Naive B cell (primary cell): ENCODE measurements at regions not wholly inside any gene's neighbourhood (a gene's known extent, or its start where the extent isn't known, plus 50 kb on each side); places are given as distances from the start of the nearest gene placed in this dataset.

ENCODE experiments used
- ATAC-seq, 2 donors: fragments of 150-1000 bp; cut with Tn5 transposase; 2 replicates each; pipeline ENCODE4 v1.10.0; 2021; ENCODE audit warnings: low read depth in 2 of 2, mild to moderate bottlenecking in 2 of 2, moderate library complexity in 2 of 2
- DNase-seq: peaks from one replicate; pipeline ENCODE4 v3.0.0; 2022
- H3K27ac Mint-ChIP-seq, 6 donors: one replicate each; pipeline ENCODE4 v1.8.0; 2020 to 2022; ENCODE audit warnings: mild to moderate bottlenecking in 6 of 6, mixed read lengths in 6 of 6, moderate library complexity in 5 of 6, inconsistent platforms in 2 of 6
- H3K27me3 Mint-ChIP-seq, 3 donors: one replicate each; pipeline ENCODE4 v1.8.0; 2021 to 2022; ENCODE audit warnings: mixed read lengths in 3 of 3, mild to moderate bottlenecking in 1 of 3
- H3K36me3 Mint-ChIP-seq, 2 donors: one replicate each; pipeline ENCODE4 v1.8.0; 2020 to 2022; ENCODE audit warnings: mixed read lengths in 2 of 2, inconsistent platforms in 1 of 2, mild to moderate bottlenecking in 1 of 2
- H3K4me1 Mint-ChIP-seq, 3 donors: one replicate each; pipeline ENCODE4 v1.8.0; 2020 to 2022; ENCODE audit warnings: mixed read lengths in 3 of 3, inconsistent platforms in 1 of 3, mild to moderate bottlenecking in 1 of 3, moderate library complexity in 1 of 3
- H3K4me3 Mint-ChIP-seq, 8 donors: one replicate each; pipeline ENCODE4 v1.8.0; 2020 to 2022; ENCODE audit warnings: mild to moderate bottlenecking in 8 of 8, mixed read lengths in 8 of 8, moderate library complexity in 8 of 8, inconsistent platforms in 2 of 8
- H3K9me3 Mint-ChIP-seq, 7 donors: one replicate each; pipeline ENCODE4 v1.8.0; 2020 to 2022; ENCODE audit warnings: mixed read lengths in 7 of 7, mild to moderate bottlenecking in 5 of 7, inconsistent platforms in 2 of 7, moderate library complexity in 1 of 7

GRCh38 chr1:59146651-59147358 lies 150.1 kb upstream of the FGGY start:
- H3K9me3 Mint-ChIP-seq, result no peaks in the 10 kb centered on the region
- H3K36me3 Mint-ChIP-seq, result no peaks in the 10 kb centered on the region
- DNase-seq, result peak; percentile 51
- H3K27me3 Mint-ChIP-seq, result no peaks in the 10 kb centered on the region
- H3K27ac Mint-ChIP-seq, result peak overlapping the region; percentile 88 to 97 (median 93)
- H3K4me3 Mint-ChIP-seq, result peak overlapping the region; percentile 84 to 97 (median 93)
- peaks cover 20 to 31% (median 24%) of the 10 kb centered on the region in 3 donors for H3K4me1 Mint-ChIP-seq
- ATAC-seq, result peak; percentile 85 to 86

GRCh38 chr1:59149435-59149834 lies 147.5 kb upstream of the FGGY start:
- H3K9me3 Mint-ChIP-seq, result no peaks in the 10 kb centered on the region
- no peaks in the 10 kb centered on the region for H3K27me3 Mint-ChIP-seq
- H3K4me1 Mint-ChIP-seq, result peaks cover 17 to 18% (median 18%) of the 10 kb centered on the region in 3 donors
- H3K36me3 Mint-ChIP-seq, result no peaks in the 10 kb centered on the region
- no peak overlapping the region for H3K4me3 Mint-ChIP-seq
- peak overlapping the region in 1 of 6 donors; percentile 56 for H3K27ac Mint-ChIP-seq
- DNase-seq (no peak), ATAC-seq (no peak)

GRCh38 chr1:59150577-59151386 lies 146.1 kb upstream of the FGGY start:
- Mint-ChIP-seq H3K27me3 (no peaks in the 10 kb centered on the region), H3K4me3 (no peak overlapping the region), H3K36me3 (no peaks in the 10 kb centered on the region), H3K4me1 (peaks cover 17 to 18% (median 18%) of the 10 kb centered on the region in 3 donors), H3K27ac (peak overlapping the region in 3 of 6 donors; percentile 13 to 65 (median 32)), H3K9me3 (no peaks in the 10 kb centered on the region)
- ATAC-seq (no peak), DNase-seq (no peak)

- Mint-ChIP-seq H3K4me1 (peaks cover 15% of the 10 kb centered on the region in 3 donors), H3K4me3 (no peak overlapping the region), H3K27ac (no peak overlapping the region), H3K27me3 (no peaks in the 10 kb centered on the region), H3K36me3 (no peaks in the 10 kb centered on the region), H3K9me3 (peaks cover 0 to 2% (median 0%) of the 10 kb centered on the region in 7 donors)
- no peak for ATAC-seq
- DNase-seq, result no peak
These were observed 145.5 kb upstream of the FGGY start for GRCh38 chr1:59151387-59151761.

GRCh38 chr1:59151860-59152259 lies 145.0 kb upstream of the FGGY start:
- no peaks in the 10 kb centered on the region for H3K27me3 Mint-ChIP-seq
- no peak overlapping the region for H3K4me3 Mint-ChIP-seq
- peaks cover 0 to 4% (median 0%) of the 10 kb centered on the region in 7 donors for H3K9me3 Mint-ChIP-seq
- no peak for ATAC-seq
- H3K4me1 Mint-ChIP-seq, result peaks cover 10 to 12% (median 11%) of the 10 kb centered on the region in 3 donors
- no peak for DNase-seq
- no peak overlapping the region for H3K27ac Mint-ChIP-seq
- H3K36me3 Mint-ChIP-seq, result no peaks in the 10 kb centered on the region

- DNase-seq (no peak), ATAC-seq (no peak)
- no peak overlapping the region for H3K4me3 Mint-ChIP-seq
- H3K27ac Mint-ChIP-seq, result no peak overlapping the region
- H3K36me3 Mint-ChIP-seq, result no peaks in the 10 kb centered on the region
- peaks cover 7 to 10% (median 9%) of the 10 kb centered on the region in 3 donors for H3K4me1 Mint-ChIP-seq
- H3K9me3 Mint-ChIP-seq, result peaks cover 0 to 4% (median 0%) of the 10 kb centered on the region in 7 donors
- no peaks in the 10 kb centered on the region for H3K27me3 Mint-ChIP-seq
These were observed 144.4 kb upstream of the FGGY start for GRCh38 chr1:59152511-59152910.

GRCh38 chr1:59154401-59154800 lies 142.5 kb upstream of the FGGY start:
- Mint-ChIP-seq H3K9me3 (peaks cover 4 to 16% (median 13%) of the 10 kb centered on the region in 7 donors), H3K4me1 (peaks cover 7 to 10% (median 9%) of the 10 kb centered on the region in 3 donors), H3K27me3 (no peaks in the 10 kb centered on the region), H3K36me3 (peaks cover 5 to 14% of the 10 kb centered on the region in 2 donors), H3K4me3 (no peak overlapping the region), H3K27ac (no peak overlapping the region)
- no peak for DNase-seq
- no peak for ATAC-seq

GRCh38 chr1:59155351-59155750 lies 141.5 kb upstream of the FGGY start:
- peaks cover 7 to 10% (median 9%) of the 10 kb centered on the region in 3 donors for H3K4me1 Mint-ChIP-seq
- no peak overlapping the region for H3K27ac Mint-ChIP-seq
- peaks cover 5 to 14% of the 10 kb centered on the region in 2 donors for H3K36me3 Mint-ChIP-seq
- H3K27me3 Mint-ChIP-seq, result no peaks in the 10 kb centered on the region
- no peak overlapping the region for H3K4me3 Mint-ChIP-seq
- no peak for ATAC-seq
- peaks cover 5 to 20% (median 14%) of the 10 kb centered on the region in 7 donors for H3K9me3 Mint-ChIP-seq
- DNase-seq, result no peak

- H3K36me3 Mint-ChIP-seq, result peaks cover 5 to 14% of the 10 kb centered on the region in 2 donors
- DNase-seq (no peak), ATAC-seq (no peak)
- no peak overlapping the region for H3K27ac Mint-ChIP-seq
- peaks cover 5 to 20% (median 14%) of the 10 kb centered on the region in 7 donors for H3K9me3 Mint-ChIP-seq
- H3K27me3 Mint-ChIP-seq, result no peaks in the 10 kb centered on the region
- H3K4me1 Mint-ChIP-seq, result peaks cover 0 to 3% (median 2%) of the 10 kb centered on the region in 3 donors
- H3K4me3 Mint-ChIP-seq, result no peak overlapping the region
These were observed 140.8 kb upstream of the FGGY start for GRCh38 chr1:59156051-59156450.

GRCh38 chr1:59156526-59157199 lies 140.2 kb upstream of the FGGY start:
- Mint-ChIP-seq H3K27me3 (no peaks in the 10 kb centered on the region), H3K4me1 (peaks cover 0 to 1% (median 0%) of the 10 kb centered on the region in 3 donors), H3K4me3 (no peak overlapping the region), H3K27ac (peak overlapping the region in 1 of 6 donors; percentile 37), H3K9me3 (peaks cover 5 to 20% (median 14%) of the 10 kb centered on the region in 7 donors), H3K36me3 (peaks cover 5 to 14% of the 10 kb centered on the region in 2 donors)
- ATAC-seq, result no peak
- DNase-seq, result no peak

- H3K4me3 Mint-ChIP-seq, result no peak overlapping the region
- H3K27me3 Mint-ChIP-seq, result no peaks in the 10 kb centered on the region
- no peaks in the 10 kb centered on the region for H3K4me1 Mint-ChIP-seq
- no peak overlapping the region for H3K27ac Mint-ChIP-seq
- DNase-seq, result no peak
- H3K36me3 Mint-ChIP-seq, result peaks cover 5 to 14% of the 10 kb centered on the region in 2 donors
- no peak for ATAC-seq
- peaks cover 5 to 20% (median 14%) of the 10 kb centered on the region in 7 donors for H3K9me3 Mint-ChIP-seq
These were observed 138.6 kb upstream of the FGGY start for GRCh38 chr1:59158321-59158720.

- Mint-ChIP-seq H3K36me3 (peaks cover 5 to 14% of the 10 kb centered on the region in 2 donors), H3K27ac (no peak overlapping the region), H3K4me1 (no peaks in the 10 kb centered on the region), H3K4me3 (no peak overlapping the region), H3K9me3 (peaks cover 5 to 20% (median 14%) of the 10 kb centered on the region in 7 donors), H3K27me3 (peaks cover 3 to 6% (median 6%) of the 10 kb centered on the region in 3 donors)
- no peak for DNase-seq
- ATAC-seq, result no peak
These were observed 137.2 kb upstream of the FGGY start for GRCh38 chr1:59159557-59160203.

GRCh38 chr1:59161136-59161535 lies 135.8 kb upstream of the FGGY start:
- Mint-ChIP-seq H3K4me3 (no peak overlapping the region), H3K9me3 (peaks cover 5 to 28% (median 14%) of the 10 kb centered on the region in 7 donors), H3K36me3 (peaks cover 11 to 14% of the 10 kb centered on the region in 2 donors), H3K4me1 (no peaks in the 10 kb centered on the region), H3K27ac (no peak overlapping the region), H3K27me3 (peaks cover 6 to 9% (median 9%) of the 10 kb centered on the region in 3 donors)
- ATAC-seq (no peak), DNase-seq (no peak)
